Stimulated activated CD4-positive, alpha-beta T cell treated with anti-CD3 and anti-CD28 coated beads, Interleukin-12 subunit alpha, Interleukin-12 subunit beta, amount 100 ng/mL, for 48 hours (primary cell): ENCODE measurements at regions not wholly inside any gene's neighbourhood (a gene's known extent, or its start where the extent isn't known, plus 50 kb on each side); places are given as distances from the start of the nearest gene placed in this dataset.

Experiments
- DNase-seq, 3 donors: peaks; one replicate each; pipeline ENCODE4 v3.0.0-alpha.2; 2020; ENCODE audit warnings: low read depth in 2 of 3, low spot score in 1 of 3

DNA sequence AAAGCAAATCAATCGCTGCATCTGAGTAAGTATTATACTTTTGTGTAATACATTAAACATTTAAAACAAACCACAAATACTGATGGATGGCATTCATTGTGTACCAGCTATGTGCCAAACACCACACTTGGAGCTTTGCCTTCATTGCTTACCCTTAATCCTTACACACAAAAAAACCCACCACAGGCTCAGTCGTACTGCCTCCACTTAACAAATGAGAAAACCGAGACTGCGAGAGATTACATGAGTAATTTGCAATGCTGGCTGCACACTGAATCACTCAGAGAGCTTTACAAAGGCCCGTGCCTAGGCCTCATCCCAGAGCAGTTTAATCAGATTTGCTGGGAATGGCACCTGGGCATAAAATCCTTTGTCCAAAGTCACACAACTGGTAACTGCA, 130.5 kb downstream of the EDN1 start:
- no peak for DNase-seq

DNA sequence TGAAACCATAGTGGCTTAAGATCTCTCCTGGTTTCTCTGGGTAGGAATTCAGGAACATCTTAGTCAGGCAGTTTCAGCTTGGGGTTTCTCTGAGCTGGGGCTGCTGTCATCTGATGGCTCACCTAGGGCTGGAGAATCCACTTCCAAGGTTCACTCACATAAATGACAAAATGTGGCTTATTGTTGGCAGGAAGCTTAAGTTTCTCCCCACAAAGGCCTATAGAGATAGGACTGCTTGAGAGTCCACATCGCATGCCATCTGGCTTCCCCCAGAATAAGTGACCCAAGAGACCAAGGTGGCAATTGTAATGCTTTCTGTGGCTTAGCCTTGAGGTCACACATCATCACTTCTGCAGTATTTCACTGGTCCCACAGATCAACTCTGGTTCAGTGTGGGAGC, 131.4 kb downstream of the EDN1 start:
- DNase-seq, result no peak

DNA sequence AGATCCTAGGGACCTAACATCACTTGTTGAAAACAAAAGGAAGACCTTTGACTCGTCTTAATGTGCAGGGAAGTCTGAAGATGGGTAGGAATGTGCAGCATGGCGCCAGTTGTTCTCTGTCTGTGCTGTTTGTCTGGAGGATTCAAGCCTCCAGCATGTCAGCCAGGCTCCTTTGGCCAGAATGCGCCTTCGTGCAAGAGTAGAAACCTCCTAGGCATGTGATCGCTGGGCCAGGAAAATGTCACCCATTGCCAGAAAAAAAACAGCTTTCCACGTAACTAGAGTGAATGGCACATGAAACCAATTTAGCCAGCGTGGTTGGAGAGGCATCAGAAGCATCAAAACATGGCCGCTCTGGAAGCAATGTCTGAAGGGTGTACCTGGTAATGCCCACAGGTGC, 132.7 kb downstream of the EDN1 start:
- no peak for DNase-seq

DNA sequence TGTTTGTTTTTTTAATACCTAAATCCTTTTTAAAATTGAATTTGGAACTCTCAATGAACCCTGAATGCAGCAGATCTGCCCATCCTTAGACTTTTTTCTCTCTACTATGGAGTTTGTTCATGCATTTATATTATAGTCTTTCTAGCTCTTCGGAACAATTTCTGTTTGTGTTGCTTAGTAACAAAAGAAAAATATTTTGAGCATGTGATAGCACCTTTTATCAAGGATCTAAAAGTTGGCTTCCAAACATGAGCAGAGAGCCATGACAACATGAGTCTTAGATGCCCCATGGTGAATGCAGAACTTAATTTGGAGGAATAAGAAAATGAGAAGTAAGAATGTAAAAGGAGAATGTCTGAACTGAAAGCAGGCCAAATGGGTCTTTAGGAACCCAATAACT, 133.7 kb downstream of the EDN1 start:
- no peak for DNase-seq

DNA sequence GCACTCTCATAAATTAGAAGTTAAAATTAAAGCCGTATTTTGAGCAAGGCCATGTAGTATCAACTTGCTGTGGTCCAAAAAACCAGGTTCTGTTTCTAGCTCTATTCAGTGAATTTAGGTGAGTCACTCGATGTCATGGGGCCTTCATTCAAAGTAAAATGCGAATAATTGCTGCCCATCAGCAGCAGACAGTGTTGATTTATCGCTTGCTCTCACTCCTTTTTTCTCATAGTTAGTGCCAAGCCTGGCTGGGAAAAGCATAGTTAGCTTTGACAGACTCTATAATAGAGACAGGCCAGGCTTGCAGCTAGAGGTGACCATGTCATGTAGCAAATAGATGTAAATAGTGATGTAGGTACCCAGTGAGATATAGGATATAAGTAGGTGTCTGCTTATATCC, 136.0 kb downstream of the EDN1 start:
- DNase-seq, result no peak

DNA sequence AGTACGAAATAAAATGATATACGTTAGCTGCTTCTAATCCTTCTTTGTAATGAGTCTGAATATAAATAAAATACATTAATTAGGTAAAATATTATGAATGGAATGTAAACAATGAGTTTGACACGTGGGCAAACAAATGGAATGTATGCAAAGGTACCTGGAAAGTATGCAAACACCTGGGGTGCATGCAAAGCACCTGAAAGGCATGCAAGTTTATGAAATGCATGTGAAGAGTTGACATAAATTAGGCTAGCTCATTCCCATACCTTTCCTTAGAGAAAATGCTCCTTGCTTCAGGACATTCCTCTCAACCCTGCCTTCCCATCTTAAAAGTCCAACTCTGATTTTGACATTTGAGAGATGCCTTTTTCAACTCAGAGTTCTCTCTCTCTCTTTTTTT, 140.9 kb downstream of the EDN1 start:
- no peak for DNase-seq

DNA sequence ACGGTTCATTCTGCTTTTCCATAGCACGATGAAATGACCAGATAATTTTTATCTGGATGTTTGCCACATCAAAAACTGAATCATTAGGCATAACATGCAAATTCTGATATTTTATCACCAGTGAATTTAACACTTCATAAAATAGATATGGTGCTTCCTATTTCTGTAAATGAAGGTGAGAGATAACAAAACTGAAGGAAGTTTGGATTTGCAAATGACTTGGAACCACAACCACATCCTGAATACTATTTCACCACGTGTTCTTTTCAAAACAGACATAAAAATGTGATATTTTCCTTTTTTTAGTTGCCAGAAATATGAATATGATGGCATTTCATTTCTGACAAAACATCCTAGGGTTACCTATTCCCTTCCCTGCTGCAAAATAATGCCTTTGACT, 146.1 kb downstream of the EDN1 start:
- DNase-seq, result no peak

DNA sequence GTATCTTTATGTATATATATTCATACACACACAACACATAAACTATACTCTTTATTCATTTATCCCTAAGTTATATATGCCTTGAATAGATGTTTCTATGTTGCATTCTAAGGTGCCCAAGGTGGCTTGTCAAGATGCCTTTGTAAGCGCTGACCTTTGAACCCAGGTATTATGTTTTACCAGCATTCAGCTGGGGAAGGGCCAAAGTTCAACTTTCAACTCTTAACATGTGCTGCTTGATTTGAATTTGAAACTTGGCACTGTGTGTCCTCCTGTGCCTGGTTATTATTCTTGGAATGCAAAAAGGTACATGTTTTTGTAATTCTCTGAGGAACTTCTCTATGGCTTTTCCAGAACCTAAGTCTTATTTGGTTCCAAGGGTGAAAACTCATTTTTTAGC, 146.5 kb downstream of the EDN1 start:
- no peak for DNase-seq

DNA sequence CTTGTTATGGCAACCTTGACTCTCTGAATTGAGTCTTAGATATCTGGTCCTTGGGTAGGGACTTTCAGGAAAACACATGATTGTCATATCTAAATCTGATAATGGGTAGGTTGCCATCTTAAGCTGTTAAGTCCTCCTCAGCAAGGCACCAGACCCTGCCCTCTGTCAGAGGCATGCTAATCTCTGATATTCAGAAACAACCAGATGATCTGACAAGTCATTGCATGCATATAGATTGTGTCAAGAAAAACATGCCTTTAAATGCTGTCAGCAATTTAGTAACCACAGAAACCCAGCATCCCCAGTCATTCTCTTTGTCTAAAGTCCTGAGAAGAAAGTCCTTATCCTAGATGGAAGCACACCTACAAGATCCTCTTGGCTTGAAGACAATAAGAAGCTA, 149.1 kb downstream of the EDN1 start:
- no peak for DNase-seq

DNA sequence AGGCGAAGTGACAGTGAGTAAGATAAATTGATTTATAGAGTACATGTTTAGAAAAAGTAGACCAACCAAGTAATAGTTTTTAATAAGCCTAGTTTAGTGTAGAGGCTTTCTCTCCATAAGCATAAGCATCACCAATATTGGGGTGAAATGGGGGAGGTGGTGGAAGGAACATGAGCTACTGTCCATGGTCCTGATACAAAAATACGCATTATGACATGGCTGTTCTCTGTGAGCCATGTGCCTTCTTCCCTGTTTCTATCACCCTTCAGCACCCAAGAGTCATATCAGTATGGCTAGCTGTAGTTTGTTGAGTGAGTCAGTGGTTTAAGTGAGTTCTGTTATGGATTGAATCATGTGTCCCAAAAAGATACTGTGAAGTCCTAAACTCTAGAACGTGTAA, 150.8 kb downstream of the EDN1 start:
- no peak for DNase-seq

DNA sequence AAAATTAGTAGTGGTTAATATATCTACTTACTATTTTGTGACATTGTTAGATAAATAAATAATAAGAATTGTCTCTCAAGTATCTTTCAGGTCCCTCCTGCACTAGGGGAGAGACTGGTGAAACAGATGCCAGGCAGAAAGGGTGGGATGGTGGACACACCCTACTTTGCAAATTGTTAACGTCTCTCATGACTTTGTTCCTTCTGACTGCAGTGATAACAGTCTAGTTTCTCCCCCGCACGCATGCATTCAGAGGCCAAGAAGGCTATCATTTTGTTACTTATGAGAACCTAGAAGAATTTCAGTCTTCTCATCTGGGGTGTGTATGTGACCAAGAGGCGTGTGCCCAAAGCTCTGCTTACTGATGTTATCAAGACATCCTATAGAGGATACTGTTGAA, 152.3 kb downstream of the EDN1 start:
- DNase-seq, result no peak

DNA sequence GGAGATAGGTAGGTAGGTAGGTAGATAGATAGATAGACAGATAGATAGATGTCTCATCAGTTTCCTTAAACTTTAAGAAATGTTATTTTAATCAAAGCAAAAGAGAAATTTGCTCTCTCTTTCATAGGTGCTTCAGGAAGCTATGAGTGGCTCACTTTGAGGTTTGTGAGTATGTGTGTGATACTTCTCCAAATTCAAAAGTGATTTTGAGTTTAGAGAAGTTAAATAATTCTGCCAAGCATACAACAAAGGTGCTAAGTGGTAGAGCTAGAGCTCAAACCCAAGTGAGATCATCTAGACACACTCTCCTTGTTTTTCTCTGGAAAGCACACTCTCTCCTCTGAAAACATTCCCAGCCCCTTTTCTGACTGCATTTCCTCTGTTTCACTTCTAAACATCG, 156.2 kb downstream of the EDN1 start:
- no peak for DNase-seq

DNA sequence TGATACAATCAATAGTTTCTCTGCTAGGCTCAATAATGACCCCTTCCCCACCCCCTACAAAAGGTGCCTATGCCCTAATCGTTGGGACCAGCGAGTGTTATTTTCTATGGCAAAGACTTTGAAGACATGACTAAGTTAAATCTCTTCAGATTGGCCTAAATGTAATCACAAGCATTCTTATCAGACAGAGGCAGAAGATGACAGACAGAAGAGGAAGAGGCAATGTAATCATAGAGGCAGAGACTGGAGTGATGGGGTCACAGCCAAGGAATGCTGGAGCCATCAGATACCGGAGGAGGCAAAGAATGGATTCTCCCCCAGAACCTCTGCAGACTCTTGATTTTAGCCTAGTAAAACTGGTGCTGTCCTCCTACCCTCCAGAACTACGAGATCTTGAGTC, 159.3 kb downstream of the EDN1 start:
- no peak for DNase-seq

DNA sequence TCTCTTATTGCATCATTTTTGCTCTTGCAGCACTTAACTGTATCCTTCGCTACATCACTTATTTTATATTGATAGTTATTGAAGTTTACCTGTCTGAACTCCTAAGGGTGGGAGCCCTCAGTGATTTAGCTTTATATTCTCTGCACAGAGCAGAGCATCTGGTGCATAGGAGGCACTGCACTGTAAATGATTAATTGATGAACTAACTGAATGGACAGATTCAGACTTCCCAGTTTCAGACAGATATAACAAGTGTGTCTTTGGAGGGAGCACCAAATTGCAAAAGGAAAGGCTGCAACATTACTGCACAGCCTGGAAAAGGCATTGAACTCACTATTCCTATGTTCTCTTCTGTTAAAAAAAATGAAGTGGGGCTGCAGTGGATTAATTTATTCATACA, 160.3 kb downstream of the EDN1 start:
- no peak for DNase-seq

DNA sequence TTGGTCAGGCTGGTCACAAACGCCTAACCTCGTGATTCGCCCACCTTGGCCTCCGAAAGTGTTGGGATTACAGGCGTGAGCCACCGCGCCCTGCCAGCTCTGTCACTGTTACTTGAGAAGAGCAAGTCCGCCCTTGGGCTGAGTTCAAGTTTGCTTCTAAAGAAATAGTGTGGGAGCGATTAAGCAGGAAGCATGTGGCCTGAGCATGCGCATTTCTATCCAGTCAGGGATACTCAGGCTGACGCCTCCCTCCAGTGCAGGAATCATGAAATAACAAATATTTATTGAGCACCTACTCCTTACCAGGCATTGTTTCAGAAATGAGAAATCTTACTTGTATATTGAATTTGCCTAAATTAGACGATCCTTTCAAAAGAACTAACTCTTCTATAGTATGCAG, 166.2 kb downstream of the EDN1 start:
- DNase-seq, result no peak

DNA sequence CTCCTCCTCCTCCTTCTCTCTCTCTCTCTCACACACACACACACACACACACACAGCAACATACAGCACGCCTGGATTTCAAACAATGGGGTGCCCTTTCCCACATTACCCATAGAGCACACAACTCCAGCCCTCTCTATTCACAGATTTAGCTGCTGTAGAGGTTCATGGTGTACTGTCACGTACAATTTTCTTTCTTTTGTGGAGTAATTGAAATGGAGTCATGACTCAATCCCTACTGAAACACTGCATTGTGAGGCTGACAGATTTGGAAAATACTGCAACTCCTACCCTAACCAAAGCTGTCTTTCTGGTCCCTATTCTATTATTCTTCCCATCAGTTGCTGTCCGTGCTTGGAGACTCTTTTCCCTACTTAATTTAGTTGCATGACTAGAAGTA, 166.9 kb downstream of the EDN1 start:
- DNase-seq, result no peak

DNA sequence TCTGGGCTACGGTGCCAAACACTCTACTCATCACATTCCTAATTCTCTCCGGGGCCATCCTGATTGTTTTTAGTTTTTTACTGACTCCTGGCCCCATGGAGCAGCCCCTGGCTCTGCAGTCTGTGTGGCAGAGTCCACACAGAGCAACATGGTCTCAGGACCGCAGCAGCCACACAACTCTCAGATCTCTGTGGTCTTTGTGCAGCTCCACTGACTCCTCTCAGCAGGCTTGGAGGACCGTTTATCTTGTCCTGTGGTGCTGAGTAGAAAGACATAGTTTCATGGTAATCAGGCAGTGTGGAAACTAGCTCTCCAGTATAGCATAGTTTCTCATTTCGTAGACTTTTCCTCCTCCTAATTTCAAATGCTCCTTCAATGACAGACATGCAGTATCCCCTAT, 168.4 kb downstream of the EDN1 start:
- no peak for DNase-seq

DNA sequence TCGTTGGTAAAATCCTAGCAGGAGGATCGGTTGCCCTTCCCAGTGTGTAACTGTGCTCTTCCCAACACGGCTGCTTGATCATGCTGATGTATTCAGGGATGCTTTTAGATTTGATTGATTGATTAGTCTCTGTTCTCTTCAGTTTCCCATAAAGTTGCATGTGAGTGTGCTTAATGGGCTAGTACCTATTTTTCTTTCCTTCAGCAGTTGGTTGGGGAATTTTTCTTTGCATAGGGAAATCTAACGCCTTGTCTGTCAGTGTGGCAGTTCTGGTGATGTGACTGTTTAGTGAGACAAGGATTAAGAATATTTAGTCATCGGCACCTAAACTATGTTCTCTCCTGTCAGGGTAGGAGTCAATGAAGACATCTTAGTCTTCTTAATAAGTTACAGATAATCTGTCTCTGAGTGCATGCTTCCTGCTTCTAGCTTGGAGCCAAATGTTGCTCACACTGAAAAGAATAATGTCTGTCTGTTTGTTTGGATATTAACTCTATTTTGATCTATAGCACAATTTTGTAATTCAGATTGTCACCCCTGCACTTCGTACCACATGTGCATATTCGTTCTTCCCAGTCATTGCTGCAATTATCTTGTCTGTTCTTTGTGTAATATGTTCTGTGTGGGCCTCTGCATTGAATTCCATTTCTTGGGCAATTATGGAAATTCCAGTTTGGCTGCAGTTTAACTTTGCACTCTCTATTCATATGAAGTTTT, 169.9 kb downstream of the EDN1 start:
- DNase-seq, result no peak

DNA sequence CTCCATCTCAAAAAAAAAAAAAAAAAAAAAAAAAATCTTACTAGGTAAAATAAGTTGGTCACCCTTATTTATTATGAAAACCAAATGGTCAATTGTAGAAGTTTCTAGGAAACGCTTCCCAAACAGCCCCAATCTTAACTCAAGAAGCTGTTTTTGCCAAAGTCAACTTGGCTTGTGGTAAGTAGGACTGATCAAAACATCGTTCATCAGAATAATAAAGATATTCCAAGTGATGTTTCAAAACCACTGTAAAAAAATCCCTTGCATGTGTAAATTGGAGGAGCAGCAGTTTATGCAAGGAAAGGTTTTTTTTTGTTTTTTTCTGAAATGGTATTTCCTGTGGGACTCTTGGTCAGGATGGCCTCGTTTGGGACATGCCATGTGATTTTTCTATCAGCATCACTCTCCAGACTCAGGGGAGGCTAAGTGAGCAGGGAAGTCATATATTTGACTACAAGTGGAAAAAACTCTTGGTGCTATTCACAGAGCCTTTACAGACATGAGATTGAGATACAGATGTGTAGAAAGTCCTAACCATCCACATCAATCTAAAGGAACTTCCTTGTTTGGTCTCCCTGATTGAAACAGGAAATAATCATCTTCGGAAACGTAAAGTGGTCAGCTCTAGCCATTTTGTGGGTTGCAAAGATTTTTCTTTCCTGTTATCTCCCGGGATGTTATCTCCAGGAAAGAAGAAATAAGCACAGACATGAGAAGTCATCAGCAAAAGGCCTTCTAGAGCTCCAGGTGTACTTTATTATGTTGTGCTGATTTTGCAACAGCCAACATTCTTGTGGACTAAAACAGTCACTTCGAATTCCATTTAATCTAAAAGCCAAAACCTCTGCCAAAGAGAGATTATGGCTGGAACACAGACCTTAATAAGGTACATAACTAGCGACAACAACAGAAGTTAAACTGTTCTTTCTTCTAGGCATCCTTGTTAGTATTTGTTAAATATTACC, 177.8 kb downstream of the EDN1 start:
- no peak for DNase-seq

DNA sequence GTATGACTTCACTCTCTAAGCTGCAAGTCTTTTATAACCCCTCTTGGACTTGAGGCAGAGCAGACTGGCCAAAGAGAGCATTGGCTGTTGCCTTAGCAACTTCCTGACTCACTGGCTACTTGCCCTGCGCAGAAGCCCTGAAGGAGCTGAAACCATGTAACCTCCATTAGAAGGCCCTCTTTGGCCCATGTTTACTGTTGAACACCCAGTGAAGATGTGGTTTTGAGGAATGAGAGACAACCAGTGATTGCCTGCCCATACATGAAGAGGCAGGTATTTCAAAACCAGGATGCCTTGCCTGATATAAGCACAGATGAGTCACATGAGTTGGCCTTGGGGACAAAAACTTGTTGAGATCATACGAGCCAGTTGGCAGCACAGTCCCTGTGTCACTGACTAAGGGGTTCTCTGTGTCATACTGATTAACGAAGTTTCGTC, 182.5 kb downstream of the EDN1 start:
- no peak for DNase-seq

DNA sequence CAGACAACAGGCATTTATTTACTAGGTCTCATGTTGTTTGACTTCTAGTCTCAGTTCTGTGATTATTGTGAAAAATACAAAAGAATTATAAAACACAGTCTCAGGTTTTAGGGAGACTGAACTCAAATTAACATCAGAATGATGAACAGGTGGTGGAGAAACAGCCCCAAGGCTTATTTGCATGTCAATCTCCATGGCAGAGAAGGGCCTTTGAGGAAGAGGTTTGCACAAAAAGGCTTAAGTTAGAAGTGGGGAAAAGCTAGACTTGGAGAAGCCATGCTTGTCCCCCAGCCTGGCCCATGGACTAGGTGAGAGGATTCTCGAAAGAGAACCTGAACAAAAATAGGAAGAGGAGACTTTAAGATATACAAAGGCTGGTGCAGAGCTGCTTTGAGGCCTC, 183.3 kb downstream of the EDN1 start:
- no peak for DNase-seq
